ENCODE measurements at regions not wholly inside any gene's neighbourhood (a gene's known extent, or its start where the extent isn't known, plus 50 kb on each side); places are given as distances from the start of the nearest gene placed in this dataset.

- Histone ChIP-seq H3K27ac (ENCODE audit: insufficient read depth, low read length) (no peak overlapping the region), H2AFZ (ENCODE audit: low read length) (no peak overlapping the region), H3K9me3 (ENCODE audit: control insufficient read depth, insufficient read depth, low read depth, low read length) (no peaks in the 10 kb centered on the region), H3K36me3 (ENCODE audit: control insufficient read depth, insufficient read depth, low read length) (no peaks in the 10 kb centered on the region), H3K9ac (ENCODE audit: insufficient read depth, low read length) (no peak overlapping the region), H3K27me3 (ENCODE audit: control insufficient read depth, insufficient read depth, low read length) (no peaks in the 10 kb centered on the region), H3K4me3 (replicated peaks in 1 of 4; ENCODE audit: control extremely low read depth in 1 of 4, insufficient read depth in 1 of 4, low read depth in 3 of 4, low read length in 4 of 4) (no peak overlapping the region), H3K79me2 (ENCODE audit: control insufficient read depth, insufficient read depth, low read length) (no peaks in the 10 kb centered on the region), H3K4me2 (ENCODE audit: extremely low read depth, insufficient read depth, low read length) (no peak overlapping the region), H4K20me1 (ENCODE audit: control insufficient read depth, extremely low read depth, insufficient read depth, low read length) (no peaks in the 10 kb centered on the region), H3K4me1 (ENCODE audit: control insufficient read depth, extremely low read depth, insufficient read depth, low read length) (no peaks in the 10 kb centered on the region)
- no peak for DNase-seq (ENCODE audit: low read depth in 2 of 2)
- TF ChIP-seq EZH2 (IDR thresholded peaks at IDR 0.05; ENCODE audit: low read length, missing control alignments) = no peak
- no peak for TF ChIP-seq CTCF (conservative IDR thresholded peaks at IDR 0.05 in 1 of 2, IDR thresholded peaks at IDR 0.05 in 1 of 2; ENCODE audit: low read depth in 1 of 2, low read length in 2 of 2)
Observed at GRCh38 chr10:61318429-61318828, 134.8 kb downstream of the TMEM26 start.

- no peak overlapping the region for H2AFZ ChIP-seq (ENCODE audit: low read length)
- no peak overlapping the region for H3K4me3 ChIP-seq (replicated peaks in 1 of 4; ENCODE audit: control extremely low read depth in 1 of 4, insufficient read depth in 1 of 4, low read depth in 3 of 4, low read length in 4 of 4)
- no peaks in the 10 kb centered on the region for H3K4me1 ChIP-seq (ENCODE audit: control insufficient read depth, extremely low read depth, insufficient read depth, low read length)
- no peaks in the 10 kb centered on the region for H3K36me3 ChIP-seq (ENCODE audit: control insufficient read depth, insufficient read depth, low read length)
- no peak for TF ChIP-seq EZH2 (IDR thresholded peaks at IDR 0.05; ENCODE audit: low read length, missing control alignments)
- no peak for TF ChIP-seq CTCF (conservative IDR thresholded peaks at IDR 0.05 in 1 of 2, IDR thresholded peaks at IDR 0.05 in 1 of 2; ENCODE audit: low read depth in 1 of 2, low read length in 2 of 2)
- no peak overlapping the region for H3K4me2 ChIP-seq (ENCODE audit: extremely low read depth, insufficient read depth, low read length)
- H3K27ac ChIP-seq (ENCODE audit: insufficient read depth, low read length) = no peak overlapping the region
- no peaks in the 10 kb centered on the region for H3K9me3 ChIP-seq (ENCODE audit: control insufficient read depth, insufficient read depth, low read depth, low read length)
- no peaks in the 10 kb centered on the region for H4K20me1 ChIP-seq (ENCODE audit: control insufficient read depth, extremely low read depth, insufficient read depth, low read length)
- DNase-seq (ENCODE audit: low read depth in 2 of 2) = no peak
- H3K27me3 ChIP-seq (ENCODE audit: control insufficient read depth, insufficient read depth, low read length) = no peaks in the 10 kb centered on the region
- no peaks in the 10 kb centered on the region for H3K79me2 ChIP-seq (ENCODE audit: control insufficient read depth, insufficient read depth, low read length)
- H3K9ac ChIP-seq (ENCODE audit: insufficient read depth, low read length) = no peak overlapping the region
Observed at GRCh38 chr10:61317706-61318105, 135.5 kb downstream of the TMEM26 start.

- no peak for TF ChIP-seq CTCF (conservative IDR thresholded peaks at IDR 0.05 in 1 of 2, IDR thresholded peaks at IDR 0.05 in 1 of 2; ENCODE audit: low read depth in 1 of 2, low read length in 2 of 2)
- no peaks in the 10 kb centered on the region for H3K9me3 ChIP-seq (ENCODE audit: control insufficient read depth, insufficient read depth, low read depth, low read length)
- DNase-seq (ENCODE audit: low read depth in 2 of 2) = peak in 1 of 2 donors; percentile 54
Observed at GRCh38 chr10:61316676-61317265, 136.4 kb downstream of the TMEM26 start.

More at GRCh38 chr10:61316676-61317265, 136.4 kb downstream of the TMEM26 start:
- H3K27me3 ChIP-seq (ENCODE audit: control insufficient read depth, insufficient read depth, low read length) = no peaks in the 10 kb centered on the region
- no peaks in the 10 kb centered on the region for H3K36me3 ChIP-seq (ENCODE audit: control insufficient read depth, insufficient read depth, low read length)
- no peak overlapping the region for H2AFZ ChIP-seq (ENCODE audit: low read length)
- no peak overlapping the region for H3K4me3 ChIP-seq (replicated peaks in 1 of 4; ENCODE audit: control extremely low read depth in 1 of 4, insufficient read depth in 1 of 4, low read depth in 3 of 4, low read length in 4 of 4)
- H3K4me1 ChIP-seq (ENCODE audit: control insufficient read depth, extremely low read depth, insufficient read depth, low read length) = no peaks in the 10 kb centered on the region
- H3K27ac ChIP-seq (ENCODE audit: insufficient read depth, low read length) = no peak overlapping the region
- no peaks in the 10 kb centered on the region for H3K79me2 ChIP-seq (ENCODE audit: control insufficient read depth, insufficient read depth, low read length)
- H3K4me2 ChIP-seq (ENCODE audit: extremely low read depth, insufficient read depth, low read length) = no peak overlapping the region
- no peaks in the 10 kb centered on the region for H4K20me1 ChIP-seq (ENCODE audit: control insufficient read depth, extremely low read depth, insufficient read depth, low read length)
- no peak overlapping the region for H3K9ac ChIP-seq (ENCODE audit: insufficient read depth, low read length)

All from fibroblast of lung (primary cell).